ENCODE measurements at regions not wholly inside any gene's neighbourhood (a gene's known extent, or its start where the extent isn't known, plus 50 kb on each side); places are given as distances from the start of the nearest gene placed in this dataset.

- ChIA-PET POLR2A (ENCODE audit: low non-redundant PET) (no interaction called here), CTCF (interaction anchor here (1.1 kb wide), 1 partner anchor 37 kb away, joined by 4 read pairs; no protein-coding TSS in a partner anchor)
- no peak for DNase-seq (ENCODE audit: low spot score)
- H3K27ac ChIP-seq, result no peak overlapping the region
- no peak for TF ChIP-seq CTCF (conservative IDR thresholded peaks at IDR 0.05; ENCODE audit: low read depth)
Observed at GRCh38 chr11:114775875-114776621, 97.7 kb downstream of the NXPE2 start.

GRCh38 chr11:114776956-114777355 is 98.6 kb downstream of the NXPE2 start:
- CTCF ChIA-PET, result no interaction called here
- POLR2A ChIA-PET (ENCODE audit: low non-redundant PET), result no interaction called here
- no peak for DNase-seq (ENCODE audit: low spot score)
- no peak overlapping the region for H3K27ac ChIP-seq
- no peak for TF ChIP-seq CTCF (conservative IDR thresholded peaks at IDR 0.05; ENCODE audit: low read depth)

GRCh38 chr11:114779189-114779588 is 100.9 kb downstream of the NXPE2 start:
- no peak overlapping the region for H3K27ac ChIP-seq
- ChIA-PET CTCF (no interaction called here), POLR2A (ENCODE audit: low non-redundant PET) (interaction anchor here (0.6 kb wide), 1 partner anchor 233 kb away, joined by 4 read pairs; no protein-coding TSS in a partner anchor)
- no peak for DNase-seq (ENCODE audit: low spot score)
- TF ChIP-seq CTCF (conservative IDR thresholded peaks at IDR 0.05; ENCODE audit: low read depth), result no peak

- ChIA-PET CTCF (interaction anchor here (0.6 kb wide), 2 partner anchors 642 to 743 kb away, joined by 3 to 7 read pairs; no protein-coding TSS in a partner anchor), POLR2A (ENCODE audit: low non-redundant PET) (no interaction called here)
- no peak for TF ChIP-seq CTCF (conservative IDR thresholded peaks at IDR 0.05; ENCODE audit: low read depth)
- DNase-seq (ENCODE audit: low spot score), result no peak
- H3K27ac ChIP-seq, result no peak overlapping the region
Observed at GRCh38 chr11:114782650-114783310, 104.5 kb downstream of the NXPE2 start.

GRCh38 chr11:114783805-114784204 is 105.5 kb downstream of the NXPE2 start:
- no peak for DNase-seq (ENCODE audit: low spot score)
- H3K27ac ChIP-seq, result no peak overlapping the region
- POLR2A ChIA-PET (ENCODE audit: low non-redundant PET), result no interaction called here
- CTCF ChIA-PET, result interaction anchor here (0.6 kb wide), 1 partner anchor 383 kb away, joined by 3 read pairs; the partner anchor contains the start of genes C11orf71 and RBM7
- no peak for TF ChIP-seq CTCF (conservative IDR thresholded peaks at IDR 0.05; ENCODE audit: low read depth)

GRCh38 chr11:114784216-114784615 is 105.9 kb downstream of the NXPE2 start:
- TF ChIP-seq CTCF (conservative IDR thresholded peaks at IDR 0.05; ENCODE audit: low read depth), result no peak
- POLR2A ChIA-PET (ENCODE audit: low non-redundant PET), result no interaction called here
- CTCF ChIA-PET, result no interaction called here
- H3K27ac ChIP-seq, result no peak overlapping the region
- DNase-seq (ENCODE audit: low spot score), result no peak
